DMS53 (cell line): ENCODE measurements at regions not wholly inside any gene's neighbourhood (a gene's known extent, or its start where the extent isn't known, plus 50 kb on each side); places are given as distances from the start of the nearest gene placed in this dataset.

Experiments
- DNase-seq: peaks from one replicate; lab custom pipeline; 2025; lab: John Stamatoyannopoulos, UW

DNA sequence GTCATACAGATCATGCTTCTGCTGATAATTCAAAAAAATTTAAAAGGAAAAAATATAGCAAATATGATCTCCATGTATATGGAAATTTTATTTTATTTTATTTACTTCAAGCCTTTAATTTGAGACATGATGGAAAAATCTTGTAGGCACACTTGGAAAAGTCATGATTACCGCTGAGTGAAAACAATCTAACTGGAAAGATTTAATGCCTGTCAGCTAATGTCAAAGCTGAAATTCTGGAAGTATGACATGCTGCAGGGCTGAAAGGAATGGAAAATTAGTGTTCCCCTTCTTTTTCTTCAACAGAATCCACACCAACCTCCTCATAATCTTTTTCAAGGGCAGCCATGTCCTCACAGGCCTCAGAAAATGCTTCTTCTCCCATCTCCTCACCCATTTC is 58.2 kb downstream of the RPRM start:
- no peak for DNase-seq

DNA sequence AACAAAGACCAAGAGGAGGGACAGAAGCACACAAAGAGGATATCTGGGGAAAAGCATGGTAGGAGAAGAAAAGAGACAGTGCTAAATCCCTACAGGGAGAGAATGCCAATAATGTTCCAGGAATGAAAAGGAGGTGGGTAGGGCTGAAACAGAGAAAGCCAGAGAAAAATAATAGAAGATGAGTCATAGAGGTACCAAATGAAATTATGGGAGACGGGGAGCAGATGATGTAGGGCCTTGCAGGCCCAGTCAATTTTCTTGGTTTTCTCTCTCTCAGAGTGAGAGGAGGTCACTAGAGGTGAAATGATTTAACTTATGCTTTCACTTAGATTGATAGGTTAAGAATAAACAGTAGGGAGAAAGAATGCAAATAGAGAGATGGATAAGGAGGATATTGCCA is 61.5 kb downstream of the RPRM start:
- no peak for DNase-seq

DNA sequence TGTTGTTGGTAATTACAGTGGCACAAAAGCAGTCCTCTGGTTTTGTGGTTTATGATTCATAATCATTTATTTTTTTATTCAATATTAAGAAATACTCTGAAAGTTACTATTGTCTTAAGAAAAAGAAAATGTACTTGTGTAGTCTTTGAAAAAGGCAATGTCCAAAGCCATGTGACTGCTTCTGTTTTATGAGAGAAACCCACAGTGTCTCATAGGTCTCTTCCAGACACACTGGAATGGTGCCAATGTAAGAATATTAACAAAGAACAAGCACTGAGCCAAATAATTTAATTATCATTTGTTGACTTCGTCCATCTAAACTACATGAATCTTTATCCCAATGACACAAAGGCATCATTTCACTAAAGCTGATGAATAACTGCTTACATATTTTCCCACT is 62.5 kb downstream of the RPRM start:
- no peak for DNase-seq

DNA sequence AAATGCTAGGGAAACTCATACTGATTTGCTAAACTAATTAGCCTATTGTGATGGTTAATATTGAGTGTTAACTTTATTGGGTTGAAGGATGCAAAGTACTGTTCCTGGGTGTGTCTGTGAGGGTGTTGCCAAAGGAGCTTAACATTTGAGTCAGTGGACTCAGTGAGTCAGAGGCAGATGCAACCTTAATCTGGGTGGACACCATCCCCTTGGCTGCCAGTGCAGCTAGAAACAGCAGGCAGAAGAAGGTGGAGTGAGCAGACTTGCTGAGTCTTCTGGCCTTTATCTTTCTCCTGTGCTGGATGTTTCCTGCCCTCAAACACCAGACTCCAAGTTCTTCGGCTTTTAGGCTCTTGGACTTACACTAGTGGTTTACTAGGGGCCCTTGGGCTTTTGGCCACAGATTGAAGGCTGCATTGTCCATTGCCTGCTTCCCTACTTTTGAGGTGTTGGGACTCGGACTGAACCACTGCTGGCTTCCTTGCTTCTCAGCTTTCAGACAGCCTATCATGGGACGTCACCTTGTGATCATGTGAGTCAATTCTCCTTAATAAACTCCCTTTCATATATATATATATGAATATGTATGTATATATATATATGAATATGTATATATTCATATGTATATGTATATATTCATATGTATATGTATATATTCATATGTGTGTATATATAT is 69.7 kb downstream of the RPRM start:
- no peak for DNase-seq

DNA sequence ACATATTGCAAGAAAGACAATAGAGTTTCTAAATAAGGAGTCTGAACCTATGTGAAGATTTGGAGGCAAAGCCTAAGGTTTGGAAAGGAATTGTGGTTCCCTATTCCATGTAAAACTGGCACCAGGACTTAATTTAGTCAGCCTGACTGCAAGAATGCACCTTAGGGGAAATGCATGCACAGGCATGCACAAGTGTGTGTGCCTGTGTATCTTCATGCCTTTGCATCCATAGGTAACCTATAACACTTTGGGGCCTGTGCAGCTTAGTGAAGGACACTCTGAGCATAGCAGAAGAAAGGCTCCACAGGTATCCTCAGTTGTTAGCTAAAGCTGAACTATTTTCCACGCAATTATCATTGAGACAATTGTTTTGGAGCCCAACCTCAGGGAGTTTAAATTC is 73.4 kb downstream of the RPRM start:
- no peak for DNase-seq

DNA sequence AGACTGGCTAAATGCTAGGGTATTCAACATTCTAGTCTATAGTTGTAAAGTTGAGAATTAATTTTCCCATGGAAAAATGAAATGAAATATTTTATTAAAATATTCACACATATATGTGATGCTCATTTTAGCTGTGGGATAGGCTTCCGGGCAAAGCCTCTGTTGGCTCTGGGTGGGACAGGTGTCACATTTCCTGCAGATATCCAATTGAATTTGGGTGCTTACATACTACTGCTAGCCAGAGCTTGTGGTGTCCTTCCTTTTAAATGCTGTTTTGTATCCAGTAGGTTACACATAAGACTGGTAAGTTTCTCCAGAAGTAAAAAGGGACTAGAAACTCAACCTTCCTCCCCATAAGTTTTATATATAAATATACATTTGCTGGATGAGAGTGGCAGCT is 73.8 kb downstream of the RPRM start:
- no peak for DNase-seq

DNA sequence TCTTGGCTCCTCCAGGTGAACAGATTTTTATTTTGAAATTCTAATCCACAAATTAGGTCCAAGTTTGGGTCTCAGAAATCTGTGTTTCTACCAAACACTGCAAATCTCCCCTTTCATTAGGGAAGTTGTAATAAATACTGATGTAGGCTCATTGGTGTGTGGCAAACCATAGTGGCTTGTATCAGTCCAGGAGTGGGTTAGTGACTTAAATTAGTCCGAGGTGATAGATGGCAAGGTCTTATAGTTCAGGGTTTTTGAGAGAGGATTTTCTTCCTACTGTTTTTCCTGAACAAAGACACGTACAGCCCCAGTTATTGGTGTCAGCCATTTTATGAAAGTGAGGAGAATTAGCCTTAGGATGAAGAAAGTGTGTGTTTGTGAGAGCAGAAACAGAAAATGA is 74.6 kb downstream of the RPRM start:
- peak; percentile 13 for DNase-seq

DNA sequence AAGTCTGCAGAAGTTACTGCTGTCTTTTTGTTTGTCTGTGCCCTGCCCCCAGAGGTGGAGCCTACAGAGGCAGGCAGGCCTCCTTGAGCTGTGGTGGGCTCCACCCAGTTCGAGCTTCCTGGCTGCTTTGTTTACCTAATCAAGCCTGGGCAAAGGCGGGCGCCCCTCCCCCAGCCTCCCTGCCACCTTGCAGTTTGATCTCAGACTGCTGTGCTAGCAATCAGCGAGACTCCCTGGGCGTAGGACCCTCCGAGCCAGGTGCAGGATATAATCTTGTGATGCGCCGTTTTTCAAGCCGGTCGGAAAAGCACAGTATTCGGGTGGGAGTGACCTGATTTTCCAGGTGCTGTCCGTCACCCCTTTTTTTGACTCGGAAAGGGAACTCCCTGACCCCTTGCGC is 75.2 kb downstream of the RPRM start:
- DNase-seq = peak; percentile 24

DNA sequence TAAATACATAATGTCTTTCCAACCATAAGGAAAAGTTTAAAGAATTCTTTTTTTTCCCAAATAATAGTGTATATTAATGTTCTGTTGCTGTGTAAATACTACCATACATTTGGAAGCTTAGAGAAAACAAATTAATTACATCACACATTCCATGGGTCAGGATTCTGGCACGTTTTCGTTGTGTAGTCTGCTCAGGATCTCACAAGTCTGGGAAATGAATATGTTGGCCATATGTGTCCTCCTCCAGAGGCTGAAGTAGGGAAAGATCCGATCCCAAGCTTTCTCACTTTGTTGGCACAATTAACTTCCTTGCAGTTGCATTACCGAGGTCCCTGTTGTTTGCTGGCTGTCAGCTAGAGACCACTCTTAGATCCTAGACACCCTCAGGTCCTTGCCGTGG is 83.9 kb downstream of the RPRM start:
- DNase-seq = no peak

DNA sequence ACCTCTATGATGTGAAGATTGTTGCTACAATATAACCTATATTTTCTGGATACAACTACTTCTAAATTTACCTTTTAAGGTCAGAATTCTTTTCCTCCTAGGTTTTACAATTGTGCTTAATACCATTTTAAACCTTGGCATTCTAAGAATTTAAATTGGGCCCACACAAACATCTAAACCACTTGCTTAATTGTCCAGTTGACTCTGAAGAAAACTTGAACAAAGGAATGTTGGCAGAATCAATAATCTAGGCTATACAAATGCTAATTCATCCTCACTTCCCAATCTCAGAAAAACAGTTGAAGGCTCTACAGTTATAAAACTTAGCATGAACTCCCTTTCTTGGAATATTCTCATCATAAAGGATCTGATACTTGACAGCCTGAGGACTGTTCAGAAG is 84.3 kb downstream of the RPRM start:
- DNase-seq = no peak

DNA sequence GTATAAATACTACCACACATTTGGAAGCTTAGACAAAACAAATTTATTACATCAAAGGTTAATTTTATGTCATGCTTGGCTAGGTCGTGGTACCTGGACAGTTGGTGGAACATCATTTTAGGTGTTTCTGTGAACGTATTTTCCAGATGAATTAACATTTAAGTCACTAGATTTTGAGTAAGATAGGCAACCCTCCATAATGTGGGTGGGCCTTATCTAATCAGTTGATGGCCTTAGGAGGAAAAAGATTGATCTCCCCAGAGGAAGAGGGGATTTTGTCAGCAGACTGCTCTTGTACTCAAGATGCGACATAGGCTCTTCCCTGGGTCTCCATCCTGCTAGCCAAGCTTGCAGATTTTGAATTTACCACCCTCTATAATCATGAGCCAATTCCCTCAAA is 85.0 kb downstream of the RPRM start:
- no peak for DNase-seq

DNA sequence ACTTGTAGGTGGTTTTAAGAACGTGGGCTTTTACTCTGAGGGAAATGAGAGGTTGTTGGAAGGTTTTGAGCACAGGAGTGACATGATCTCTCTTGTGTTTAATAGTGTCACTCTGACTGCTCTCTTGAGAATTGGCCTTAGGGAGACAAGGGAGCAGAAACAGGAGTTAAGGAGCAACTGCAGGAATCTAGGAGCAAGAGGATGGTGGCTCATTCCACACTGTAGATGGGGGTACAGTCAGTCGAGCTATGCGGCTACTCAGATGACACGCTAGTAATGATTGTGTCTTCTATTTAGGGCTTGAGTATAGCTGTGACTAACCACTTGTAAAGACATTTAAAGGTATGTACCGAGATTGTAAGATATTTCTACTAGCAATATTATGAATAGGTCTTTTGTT is 87.4 kb downstream of the RPRM start:
- no peak for DNase-seq

DNA sequence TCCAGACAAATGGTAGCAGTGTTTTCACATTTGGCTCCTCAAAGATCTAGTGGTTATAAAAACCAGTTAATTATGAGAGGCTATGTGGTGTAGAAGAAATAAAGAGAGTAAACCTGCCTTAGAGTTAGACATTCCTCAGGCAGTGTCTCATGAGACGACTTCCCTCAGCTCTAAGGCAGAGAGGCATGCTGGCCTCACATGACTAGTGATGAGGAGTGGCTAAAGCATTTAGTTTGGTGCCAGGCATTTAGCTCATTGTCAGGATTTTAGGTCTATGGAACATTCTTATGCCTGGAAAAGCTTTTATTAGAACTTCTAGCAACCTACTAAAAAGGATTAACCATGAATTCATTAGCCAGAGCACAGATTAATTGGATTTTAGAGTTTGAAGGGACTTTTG is 90.3 kb downstream of the RPRM start:
- DNase-seq = no peak

DNA sequence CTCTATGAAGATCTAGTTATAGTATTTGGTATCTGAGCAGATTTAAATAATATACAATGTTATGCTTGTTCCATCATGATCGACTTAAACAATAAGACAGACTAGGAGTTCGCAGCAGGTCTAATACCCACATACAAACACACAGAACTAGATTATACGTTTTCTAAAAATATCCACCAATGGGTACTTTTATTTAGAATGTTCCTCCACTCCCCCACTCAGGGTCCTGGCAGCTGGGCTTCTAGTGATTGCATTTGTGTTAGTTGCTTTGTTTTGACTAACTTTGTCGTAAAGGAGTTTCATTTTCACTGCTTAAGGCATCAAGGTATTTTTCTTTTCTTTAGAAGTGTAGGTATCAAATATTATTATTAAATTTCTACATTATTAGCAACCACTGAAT is 91.4 kb downstream of the RPRM start:
- DNase-seq = no peak

DNA sequence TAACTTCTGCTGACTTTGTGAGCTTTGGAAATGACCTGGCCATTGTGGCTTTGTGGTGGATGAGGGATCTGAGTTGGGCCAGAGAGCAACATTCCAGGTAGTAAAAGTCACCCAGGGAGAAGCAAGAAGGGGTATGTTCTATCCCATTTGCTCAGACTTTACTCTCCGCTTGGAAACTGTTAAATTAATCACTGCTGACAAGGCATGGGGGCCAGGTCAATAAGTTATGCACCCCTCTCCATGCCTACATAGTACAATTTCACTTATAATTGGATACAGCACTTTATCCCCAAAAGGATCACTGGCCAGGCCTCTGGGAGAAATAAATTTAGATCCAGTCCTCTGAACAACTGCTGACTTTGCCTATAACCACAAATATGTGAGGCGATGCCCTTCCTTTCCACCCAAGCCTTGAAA is 92.1 kb downstream of the RPRM start:
- no peak for DNase-seq

DNA sequence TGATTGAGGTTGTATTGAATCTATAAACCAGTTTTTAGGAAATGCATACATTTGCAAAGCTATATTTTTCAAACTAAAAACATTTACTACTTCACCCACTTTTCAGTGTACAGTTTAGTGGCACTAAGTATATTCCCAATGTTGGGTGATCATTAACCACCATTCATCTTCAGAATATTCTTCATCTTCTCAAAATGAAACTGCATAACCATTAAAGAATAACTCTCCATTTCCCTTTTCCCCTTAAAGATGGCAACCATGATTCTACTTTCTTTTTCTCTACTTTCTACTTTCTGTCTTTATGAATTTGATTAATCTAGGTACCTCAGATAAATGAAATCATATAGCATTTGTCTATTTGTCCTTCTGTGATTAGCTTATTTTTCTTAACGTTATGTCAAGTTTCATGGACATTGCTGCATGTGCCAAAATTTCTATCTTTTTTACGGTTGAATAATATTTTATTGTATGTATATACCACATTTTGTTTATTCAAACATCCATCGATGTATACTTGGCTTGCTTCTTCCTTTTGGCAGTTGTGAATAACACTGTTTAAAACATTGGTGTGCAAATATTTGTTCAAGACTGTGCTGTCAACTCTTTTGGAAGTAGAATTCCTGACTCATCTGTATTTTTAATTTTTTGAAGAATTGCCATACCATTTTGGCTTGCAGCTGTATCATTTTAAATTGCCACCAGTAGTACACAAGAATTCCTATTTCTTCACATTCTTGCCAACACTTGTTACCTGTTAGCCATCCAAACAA is 104.9 kb downstream of the RPRM start:
- DNase-seq = peak; percentile 1

DNA sequence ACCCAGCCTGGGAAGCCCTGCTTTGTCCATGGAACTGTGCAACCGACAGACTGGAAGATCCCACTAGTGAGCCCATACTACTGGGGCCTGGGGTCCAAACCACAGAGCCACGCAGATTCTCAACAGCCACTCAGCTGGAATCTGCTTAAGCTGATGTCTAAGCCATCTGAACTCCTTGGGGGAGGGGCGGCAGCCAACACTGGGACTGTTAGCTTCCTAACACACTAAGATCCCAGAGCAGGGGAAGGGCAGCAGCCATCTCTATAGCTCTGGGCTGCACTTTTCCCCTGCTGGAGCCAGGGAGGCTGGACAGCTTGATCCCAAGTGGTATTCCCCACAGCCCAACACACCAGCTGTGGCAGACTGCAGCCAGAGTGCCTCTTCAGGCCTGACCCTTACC is 118.3 kb downstream of the RPRM start:
- no peak for DNase-seq

DNA sequence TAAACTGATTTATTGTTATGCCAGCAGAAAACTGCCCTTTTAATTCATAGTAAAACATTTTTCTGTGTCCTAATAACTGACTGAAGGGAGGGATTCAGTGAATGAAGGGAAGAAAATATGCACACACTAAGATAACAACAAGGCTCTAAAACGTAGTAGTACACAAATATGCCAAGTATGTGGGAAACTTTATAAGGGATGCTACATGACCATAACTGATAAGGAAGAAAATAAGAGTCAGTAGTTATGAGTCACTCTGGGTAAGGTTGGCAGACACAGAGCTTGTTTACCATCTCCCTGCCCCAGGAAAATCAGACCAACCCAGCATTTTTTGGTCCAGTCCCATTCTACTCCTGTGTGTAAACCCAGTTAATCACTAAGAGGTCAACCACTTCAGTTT is 124.2 kb downstream of the RPRM start:
- DNase-seq = no peak

DNA sequence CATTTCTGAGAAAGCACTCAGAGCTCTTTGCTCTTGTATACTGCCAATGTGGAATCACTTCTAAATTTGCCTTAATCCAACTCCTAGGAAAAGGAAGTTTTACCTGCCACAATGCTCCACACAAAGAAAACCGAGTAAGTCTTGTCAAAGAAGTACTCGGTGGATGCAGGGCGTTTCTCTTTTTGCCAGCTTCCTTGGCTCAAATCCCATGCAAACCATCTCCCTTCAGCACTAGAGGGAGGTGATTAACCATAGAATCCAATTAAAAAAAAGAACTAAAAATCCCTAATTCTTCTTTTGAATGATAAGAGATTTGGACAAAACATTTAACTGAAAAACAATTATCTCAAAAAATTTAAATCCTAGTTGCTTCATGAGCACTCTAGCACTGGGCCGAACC is 129.0 kb downstream of the RPRM start:
- DNase-seq = no peak

DNA sequence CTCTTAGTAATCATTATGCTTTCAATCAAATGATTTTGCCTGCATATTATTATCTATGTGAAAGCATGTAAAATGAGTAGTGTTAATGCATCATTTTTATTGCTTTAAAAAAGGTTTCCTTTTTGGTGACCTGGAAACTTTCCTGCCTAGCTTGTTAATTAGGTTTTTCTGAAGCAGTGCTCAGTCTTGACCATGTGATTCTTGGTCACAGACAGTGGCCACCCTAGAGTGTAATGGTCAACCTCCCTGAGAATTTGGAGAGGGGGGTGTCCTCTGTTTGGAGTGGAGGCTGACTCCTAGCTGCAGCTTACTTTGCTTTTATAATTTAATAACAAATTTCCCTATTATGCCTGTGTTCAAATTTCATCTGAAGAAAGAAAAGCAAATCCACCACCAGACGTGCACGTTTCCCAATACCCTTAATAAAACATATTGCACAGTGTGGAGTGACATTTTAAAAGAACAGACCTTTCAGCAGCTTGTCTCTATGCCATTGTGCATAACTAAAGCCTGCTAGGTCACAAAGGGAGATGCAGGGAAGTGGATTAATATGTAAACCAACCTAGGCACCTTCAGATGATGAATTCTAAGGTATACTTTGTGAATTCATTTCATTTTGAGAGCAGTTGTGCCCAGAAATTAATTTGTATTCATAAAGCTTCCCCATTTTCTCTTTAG is 130.6 kb downstream of the RPRM start:
- no peak for DNase-seq

DNA sequence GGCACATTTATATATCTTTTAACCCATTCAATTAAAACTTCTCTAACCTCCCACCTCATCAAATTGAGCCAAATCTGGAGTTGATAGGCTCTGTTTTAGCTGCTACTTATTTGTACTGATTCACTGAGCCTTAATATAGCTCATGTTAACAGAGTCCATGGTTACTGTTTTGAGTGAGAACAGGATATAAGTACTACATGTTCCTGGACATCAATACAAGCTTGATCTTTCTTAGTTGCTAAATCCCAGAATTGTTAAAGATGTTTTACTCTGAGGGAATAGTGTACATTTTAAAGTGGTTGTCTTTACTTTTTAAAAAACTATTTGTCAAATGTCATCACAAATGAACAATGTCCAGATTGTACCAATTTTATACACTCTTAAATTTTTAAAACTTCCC is 157.7 kb downstream of the RPRM start:
- DNase-seq = no peak

DNA sequence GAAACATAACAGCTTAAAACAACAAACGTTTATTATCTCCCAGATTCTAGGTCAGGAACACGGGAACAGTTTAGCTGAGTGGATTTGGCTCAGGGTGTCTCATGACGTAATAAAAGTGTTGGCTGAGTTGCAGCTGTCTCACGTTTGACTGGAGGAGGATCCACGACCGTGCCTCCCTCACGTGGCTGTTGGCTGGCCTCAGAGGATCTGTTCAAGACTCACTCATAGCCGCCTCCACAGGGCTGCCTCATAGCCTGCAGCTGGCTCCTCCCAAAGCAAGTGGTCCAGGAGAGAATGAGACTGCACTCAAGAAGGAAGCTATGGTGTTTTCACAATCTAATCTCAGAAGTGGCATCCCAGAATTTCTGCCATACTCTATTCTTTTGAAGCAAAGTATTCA is 167.1 kb downstream of the RPRM start:
- no peak for DNase-seq

DNA sequence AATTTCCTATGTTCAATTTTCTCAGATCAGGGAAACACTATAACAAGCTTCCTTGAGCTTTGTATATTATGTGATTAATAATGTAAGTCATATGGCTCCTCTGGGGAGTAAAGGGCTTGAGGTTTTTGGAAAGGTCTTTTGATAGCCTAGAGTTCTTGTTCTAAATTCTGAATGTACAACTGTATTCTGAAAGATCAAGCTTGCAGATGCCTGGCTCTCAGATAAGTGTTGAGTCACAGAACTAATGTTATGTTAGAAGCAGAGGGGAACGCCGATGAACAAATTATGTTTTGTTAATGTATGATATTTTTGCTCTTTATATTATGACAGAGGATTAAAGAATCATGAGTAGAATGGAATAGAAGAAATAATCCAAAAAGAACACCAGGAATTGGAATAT is 170.1 kb downstream of the RPRM start:
- DNase-seq = no peak
